ENCODE measurements at regions not wholly inside any gene's neighbourhood (a gene's known extent, or its start where the extent isn't known, plus 50 kb on each side); places are given as distances from the start of the nearest gene placed in this dataset.

GRCh38 chr20:60408435-60408834, 450.2 kb downstream of the CDH26 start:
- H3K18ac ChIP-seq (ENCODE audit: extremely low read depth, low read length) = no peak overlapping the region
- ChIA-PET POLR2A (ENCODE audit: partially characterized antibody) (no interaction called here), CTCF (ENCODE audit: partially characterized antibody) (no interaction called here)
- H3K14ac ChIP-seq (ENCODE audit: insufficient read length) = no peak overlapping the region
- no peak overlapping the region for H4K5ac ChIP-seq (ENCODE audit: insufficient read length, low read depth, low read length)
- H3K36me3 ChIP-seq (ENCODE audit: control insufficient read depth in 2 of 4, insufficient read depth in 4 of 4, low read length in 3 of 4) = no peaks in the 10 kb centered on the region
- H4K8ac ChIP-seq (ENCODE audit: extremely low read depth, insufficient read depth, low read length) = no peak overlapping the region
- H2BK5ac ChIP-seq (ENCODE audit: low read depth, low read length) = no peak overlapping the region
- no peaks in the 10 kb centered on the region for H3K79me1 ChIP-seq (ENCODE audit: low read depth, low read length)
- no peaks in the 10 kb centered on the region for H3K79me2 ChIP-seq (ENCODE audit: control insufficient read depth in 1 of 2, insufficient read depth in 2 of 2, low read length in 2 of 2)
- H3K9ac ChIP-seq (replicated peaks in 1 of 4; ENCODE audit: extremely low read depth in 1 of 4, low read depth in 3 of 4, low read length in 3 of 4) = no peak overlapping the region
- H2BK120ac ChIP-seq (replicated peaks; ENCODE audit: low read depth, low read length) = no peak overlapping the region
- no peak overlapping the region for H2BK12ac ChIP-seq (ENCODE audit: low read depth, low read length)
- no peak overlapping the region for H2AK5ac ChIP-seq (ENCODE audit: low read depth, low read length)
- no peak overlapping the region for H3K27ac ChIP-seq (ENCODE audit: low read depth, low read length)
- H4K91ac ChIP-seq (replicated peaks; ENCODE audit: insufficient read length, low read length) = no peak overlapping the region
- H3K4me1 ChIP-seq (replicated peaks in 1 of 4; ENCODE audit: control insufficient read depth in 3 of 4, insufficient read depth in 4 of 4, low read length in 3 of 4) = no peaks in the 10 kb centered on the region
- H2BK15ac ChIP-seq (ENCODE audit: low read length) = no peak overlapping the region
- no peak overlapping the region for H3K4me3 ChIP-seq (ENCODE audit: extremely low read depth in 1 of 4, insufficient read depth in 2 of 4, low read depth in 3 of 4, low read length in 4 of 4)
- 89% methylated on average over 4 of the region's 4 CpGs; no CpG with 5 or more reads in 1 of the 2 experiments for WGBS, 2 experiments (ENCODE audit: extremely low coverage in 1 of 2, insufficient coverage in 1 of 2, insufficient read length in 1 of 2, insufficient replicate concordance in 2 of 2, low coverage in 1 of 2, low lambda C conversion rate in 2 of 2, missing lambda C conversion rate in 1 of 2)
- no peak overlapping the region for H2BK20ac ChIP-seq (ENCODE audit: low read length)
- DNase-seq (ENCODE audit: low read depth in 1 of 2, low spot score in 2 of 2) = no peak
- no peak overlapping the region for H3K23ac ChIP-seq (ENCODE audit: insufficient read length)
- TF ChIP-seq MAX (IDR thresholded peaks at IDR 0.05) = no peak
- no peak for TF ChIP-seq KDM4A (IDR thresholded peaks at IDR 0.05; ENCODE audit: low read depth, low read length, severe bottlenecking)
- TF ChIP-seq RXRA (IDR thresholded peaks at IDR 0.05; ENCODE audit: insufficient read depth, low read depth, low read length) = no peak
- TF ChIP-seq KDM5A (IDR thresholded peaks at IDR 0.05; ENCODE audit: low read length) = no peak
- TF ChIP-seq SP4 (IDR thresholded peaks at IDR 0.05; ENCODE audit: low read length) = no peak
- TF ChIP-seq JUN (IDR thresholded peaks at IDR 0.05; ENCODE audit: low read depth, low read length) = no peak
- no peak for TF ChIP-seq ZNF274 (IDR thresholded peaks at IDR 0.05; ENCODE audit: borderline replicate concordance, extremely low read depth, low read length)
- TF ChIP-seq BACH1 (IDR thresholded peaks at IDR 0.05; ENCODE audit: low read length) = no peak
- TF ChIP-seq CHD2 (IDR thresholded peaks at IDR 0.05; ENCODE audit: low read length) = no peak
- TF ChIP-seq TBP (IDR thresholded peaks at IDR 0.05; ENCODE audit: low read depth, low read length) = no peak
- no peak for TF ChIP-seq SUZ12 (IDR thresholded peaks at IDR 0.05; ENCODE audit: low read length)
- TF ChIP-seq EZH2 (IDR thresholded peaks at IDR 0.05; ENCODE audit: low read depth, low read length, severe bottlenecking) = no peak
- TF ChIP-seq CBX5 (IDR thresholded peaks at IDR 0.05; ENCODE audit: low read depth, low read length) = no peak
- no peak for TF ChIP-seq YY1 (IDR thresholded peaks at IDR 0.05; ENCODE audit: low read depth, low read length)
- TF ChIP-seq RBBP5 (IDR thresholded peaks at IDR 0.05; ENCODE audit: borderline replicate concordance, low read depth, low read length) = no peak
- peaks cover 0 to 8% of the 10 kb centered on the region in 2 experiments; a peak in 2 of 4 replicates for H3K9me3 ChIP-seq (ENCODE audit: insufficient read depth in 2 of 2, low read depth in 1 of 2, low read length in 1 of 2)
- H4K20me1 ChIP-seq (replicated peaks in 1 of 2; ENCODE audit: control insufficient read depth in 1 of 2, insufficient read depth in 2 of 2, low read length in 2 of 2) = no peaks in the 10 kb centered on the region
- no peak overlapping the region for H3K56ac ChIP-seq (replicated peaks; ENCODE audit: insufficient read length, low read depth, low read length)
- no peak for FAIRE-seq
- H2AFZ ChIP-seq (ENCODE audit: low read length) = no peak overlapping the region
- H3K4me2 ChIP-seq (ENCODE audit: insufficient read depth in 1 of 2, low read depth in 2 of 2, low read length in 2 of 2) = no peak overlapping the region
- no peak overlapping the region for H3K4ac ChIP-seq (replicated peaks; ENCODE audit: insufficient read length, low read depth, low read length)
- peaks cover 0 to 1% (median 0%) of the 10 kb centered on the region in 4 experiments; a peak in 2 of 7 replicates for H3K27me3 ChIP-seq (replicated peaks in 1 of 4; ENCODE audit: control insufficient read depth in 3 of 4, extremely low read depth in 1 of 4, insufficient read depth in 3 of 4, low read length in 3 of 4)
- H3K23me2 ChIP-seq (ENCODE audit: low read depth, low read length) = no peaks in the 10 kb centered on the region

All from H1 (cell line).